Cardiac muscle cell (in vitro differentiated cells and primary cell): ENCODE measurements at regions not wholly inside any gene's neighbourhood (a gene's known extent, or its start where the extent isn't known, plus 50 kb on each side); places are given as distances from the start of the nearest gene placed in this dataset.

Experiments
- DNase-seq, 2 donors: peaks; one replicate each; pipeline versions ENCODE4 v3.0.0 to v3.0.0-alpha.2; 2010 to 2017; ENCODE audit warnings: low read depth in 1 of 2, low spot score in 1 of 2
- H3K27ac ChIP-seq: fragments of 200-600 bp; sonication (generic); 2 replicates; pipeline ENCODE4 v1.5.1; 2016
- H3K27me3 ChIP-seq: fragments of 200-600 bp; sonication (generic); 2 replicates; pipeline ENCODE4 v1.6.0; 2016; ENCODE audit warnings: control low read depth
- H3K36me3 ChIP-seq: fragments of 200-600 bp; sonication (generic); 2 replicates; pipeline ENCODE4 v1.5.1; 2016; ENCODE audit warnings: control low read depth
- H3K4me1 ChIP-seq: fragments of 200-600 bp; sonication (generic); 2 replicates; pipeline ENCODE4 v1.8.1; 2017; ENCODE audit warnings: low read depth, mild to moderate bottlenecking, mixed run types
- H3K4me3 ChIP-seq: fragments of 200-600 bp; sonication (generic); 2 replicates; pipeline ENCODE4 v1.5.1; 2016; ENCODE audit warnings: mild to moderate bottlenecking
- H3K9me3 ChIP-seq: fragments of 200-600 bp; sonication (generic); 2 replicates; pipeline ENCODE4 v1.5.1; 2017; ENCODE audit warnings: low read depth, mild to moderate bottlenecking, control low read depth
- CTCF ChIP-seq: IDR thresholded peaks from 2 replicates; pipeline ENCODE4 v1.5.1; 2012; ENCODE audit warnings: low read depth, mild to moderate bottlenecking, low read length

- H3K27ac ChIP-seq: no peak overlapping the region
These were observed 168.4 kb upstream of the NR3C1 start for GRCh38 chr5:143571642-143572624.

GRCh38 chr5:143570989-143571388, 167.5 kb upstream of the NR3C1 start:
- no peaks in the 10 kb centered on the region for H3K9me3 ChIP-seq
- H3K27me3 ChIP-seq: no peaks in the 10 kb centered on the region
- no peak overlapping the region for H3K27ac ChIP-seq
- no peak for TF ChIP-seq CTCF
- DNase-seq: no peak
- H3K4me3 ChIP-seq: no peak overlapping the region
- no peaks in the 10 kb centered on the region for H3K36me3 ChIP-seq
- H3K4me1 ChIP-seq: no peaks in the 10 kb centered on the region

More at GRCh38 chr5:143571642-143572624, 168.4 kb upstream of the NR3C1 start:
- no peak for DNase-seq
- Histone ChIP-seq H3K36me3 (no peaks in the 10 kb centered on the region), H3K4me3 (no peak overlapping the region), H3K9me3 (no peaks in the 10 kb centered on the region), H3K4me1 (no peaks in the 10 kb centered on the region), H3K27me3 (no peaks in the 10 kb centered on the region)
- no peak for TF ChIP-seq CTCF

GRCh38 chr5:143569722-143570567, 166.5 kb upstream of the NR3C1 start:
- TF ChIP-seq CTCF: no peak
- Histone ChIP-seq H3K36me3 (no peaks in the 10 kb centered on the region), H3K27ac (no peak overlapping the region), H3K9me3 (no peaks in the 10 kb centered on the region), H3K27me3 (no peaks in the 10 kb centered on the region), H3K4me3 (no peak overlapping the region), H3K4me1 (no peaks in the 10 kb centered on the region)
- DNase-seq: no peak

- H3K27ac ChIP-seq: no peak overlapping the region
- no peaks in the 10 kb centered on the region for H3K36me3 ChIP-seq
- no peak overlapping the region for H3K4me3 ChIP-seq
- no peak for TF ChIP-seq CTCF
- no peaks in the 10 kb centered on the region for H3K4me1 ChIP-seq
- no peaks in the 10 kb centered on the region for H3K9me3 ChIP-seq
- peak in 1 of 2 donors; percentile 97 for DNase-seq
- no peaks in the 10 kb centered on the region for H3K27me3 ChIP-seq
These were observed 165.8 kb upstream of the NR3C1 start for GRCh38 chr5:143569213-143569701.

GRCh38 chr5:143567583-143568504, 164.4 kb upstream of the NR3C1 start:
- no peak for TF ChIP-seq CTCF
- DNase-seq: no peak
- Histone ChIP-seq H3K4me3 (no peak overlapping the region), H3K36me3 (no peaks in the 10 kb centered on the region), H3K4me1 (no peaks in the 10 kb centered on the region), H3K27ac (no peak overlapping the region), H3K27me3 (no peaks in the 10 kb centered on the region), H3K9me3 (no peaks in the 10 kb centered on the region)
